Eye (tissue), 1 donor: ENCODE measurements at regions not wholly inside any gene's neighbourhood (a gene's known extent, or its start where the extent isn't known, plus 50 kb on each side); places are given as distances from the start of the nearest gene placed in this dataset.
A peak's percentile ranks its signal among the peaks of the same experiment; 100 is the strongest.

Source experiments
- DNase-seq: peaks from one replicate; pipeline ENCODE4 v3.0.0-alpha.2; 2015

GRCh38 chrX:69024931-69025330 is 140.3 kb downstream of the PJA1 start:
- peak; percentile 48 for DNase-seq

- DNase-seq = no peak
These were observed 141.0 kb downstream of the PJA1 start for GRCh38 chrX:69024161-69024736.

GRCh38 chrX:69022430-69022829 is 142.8 kb downstream of the PJA1 start:
- DNase-seq = no peak

- DNase-seq = no peak
These were observed 143.9 kb downstream of the PJA1 start for GRCh38 chrX:69021141-69021960.

GRCh38 chrX:69020316-69020715 is 144.9 kb downstream of the PJA1 start:
- DNase-seq = no peak

GRCh38 chrX:69019073-69019890 is 146.0 kb downstream of the PJA1 start:
- no peak for DNase-seq

- DNase-seq = no peak
These were observed 146.7 kb downstream of the PJA1 start for GRCh38 chrX:69018416-69019072.

GRCh38 chrX:69016293-69016941 is 148.8 kb downstream of the PJA1 start:
- peak; percentile 33 for DNase-seq

GRCh38 chrX:69015564-69016292 is 149.5 kb downstream of the PJA1 start:
- DNase-seq = no peak

- no peak for DNase-seq
These were observed 150.1 kb downstream of the PJA1 start for GRCh38 chrX:69015156-69015555.

- DNase-seq = no peak
These were observed 151.1 kb downstream of the PJA1 start for GRCh38 chrX:69014200-69014599.

- DNase-seq = no peak
These were observed 154.9 kb downstream of the PJA1 start for GRCh38 chrX:69010339-69010738.

- no peak for DNase-seq
These were observed 164.4 kb downstream of the PJA1 start for GRCh38 chrX:69000877-69001276.

GRCh38 chrX:68999931-69000330 is 165.3 kb downstream of the PJA1 start:
- no peak for DNase-seq

GRCh38 chrX:68999356-68999755 is 165.9 kb downstream of the PJA1 start:
- no peak for DNase-seq

GRCh38 chrX:68998716-68999115 is 166.5 kb downstream of the PJA1 start:
- no peak for DNase-seq

GRCh38 chrX:68997911-68998310 is 167.3 kb downstream of the PJA1 start:
- peak; percentile 39 for DNase-seq

- no peak for DNase-seq
These were observed 167.7 kb downstream of the PJA1 start for GRCh38 chrX:68997511-68997910.

- peak; percentile 20 for DNase-seq
These were observed 167.1 kb downstream of the EFNB1 start for GRCh38 chrX:68995780-68996551.

- no peak for DNase-seq
These were observed 166.6 kb downstream of the EFNB1 start for GRCh38 chrX:68995386-68995779.

GRCh38 chrX:68994891-68995255 is 166.1 kb downstream of the EFNB1 start:
- no peak for DNase-seq
